ENCODE measurements at regions not wholly inside any gene's neighbourhood (a gene's known extent, or its start where the extent isn't known, plus 50 kb on each side); places are given as distances from the start of the nearest gene placed in this dataset.
"Not testable (repeated sequence)": the region's sequence is repeated elsewhere in the genome, so short reads cannot be mapped to it uniquely, and the experiment has no call there.

- ATAC-seq: peak; percentile 25; the same call in 1 of the 3 replicates
- TF ChIP-seq ZFP3 (CRISPR knock-in tag; IDR thresholded peaks at IDR 0.05) (no peak), TCF4 (CRISPR knock-in tag; IDR thresholded peaks at IDR 0.05; ENCODE audit: borderline replicate concordance) (no peak), OSR1 (CRISPR knock-in tag; IDR thresholded peaks at IDR 0.05) (no peak), TOX (CRISPR knock-in tag; IDR thresholded peaks at IDR 0.05; ENCODE audit: borderline replicate concordance) (no peak), ZNF70 (CRISPR knock-in tag; IDR thresholded peaks at IDR 0.05) (no peak), ARNTL (CRISPR knock-in tag; IDR thresholded peaks at IDR 0.05; ENCODE audit: borderline replicate concordance, low read depth) (no peak), ISL1 (CRISPR knock-in tag; IDR thresholded peaks at IDR 0.05) (no peak), ESRRG (CRISPR knock-in tag; IDR thresholded peaks at IDR 0.05) (no peak), CSDC2 (CRISPR knock-in tag; IDR thresholded peaks at IDR 0.05) (no peak), BACH2 (CRISPR knock-in tag; IDR thresholded peaks at IDR 0.05; ENCODE audit: borderline replicate concordance) (no peak)
- TF ChIP-seq, protein P1, sequence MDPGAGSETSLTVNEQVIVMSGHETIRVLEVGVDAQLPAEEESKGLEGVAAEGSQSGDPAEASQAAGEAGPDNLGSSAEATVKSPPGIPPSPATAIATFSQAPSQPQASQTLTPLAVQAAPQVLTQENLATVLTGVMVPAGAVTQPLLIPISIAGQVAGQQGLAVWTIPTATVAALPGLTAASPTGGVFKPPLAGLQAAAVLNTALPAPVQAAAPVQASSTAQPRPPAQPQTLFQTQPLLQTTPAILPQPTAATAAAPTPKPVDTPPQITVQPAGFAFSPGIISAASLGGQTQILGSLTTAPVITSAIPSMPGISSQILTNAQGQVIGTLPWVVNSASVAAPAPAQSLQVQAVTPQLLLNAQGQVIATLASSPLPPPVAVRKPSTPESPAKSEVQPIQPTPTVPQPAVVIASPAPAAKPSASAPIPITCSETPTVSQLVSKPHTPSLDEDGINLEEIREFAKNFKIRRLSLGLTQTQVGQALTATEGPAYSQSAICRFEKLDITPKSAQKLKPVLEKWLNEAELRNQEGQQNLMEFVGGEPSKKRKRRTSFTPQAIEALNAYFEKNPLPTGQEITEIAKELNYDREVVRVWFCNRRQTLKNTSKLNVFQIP (CRISPR knock-in tag; IDR thresholded peaks at IDR 0.05; ENCODE audit: borderline replicate concordance, low read depth): no peak
- TF ChIP-seq, protein P2, sequence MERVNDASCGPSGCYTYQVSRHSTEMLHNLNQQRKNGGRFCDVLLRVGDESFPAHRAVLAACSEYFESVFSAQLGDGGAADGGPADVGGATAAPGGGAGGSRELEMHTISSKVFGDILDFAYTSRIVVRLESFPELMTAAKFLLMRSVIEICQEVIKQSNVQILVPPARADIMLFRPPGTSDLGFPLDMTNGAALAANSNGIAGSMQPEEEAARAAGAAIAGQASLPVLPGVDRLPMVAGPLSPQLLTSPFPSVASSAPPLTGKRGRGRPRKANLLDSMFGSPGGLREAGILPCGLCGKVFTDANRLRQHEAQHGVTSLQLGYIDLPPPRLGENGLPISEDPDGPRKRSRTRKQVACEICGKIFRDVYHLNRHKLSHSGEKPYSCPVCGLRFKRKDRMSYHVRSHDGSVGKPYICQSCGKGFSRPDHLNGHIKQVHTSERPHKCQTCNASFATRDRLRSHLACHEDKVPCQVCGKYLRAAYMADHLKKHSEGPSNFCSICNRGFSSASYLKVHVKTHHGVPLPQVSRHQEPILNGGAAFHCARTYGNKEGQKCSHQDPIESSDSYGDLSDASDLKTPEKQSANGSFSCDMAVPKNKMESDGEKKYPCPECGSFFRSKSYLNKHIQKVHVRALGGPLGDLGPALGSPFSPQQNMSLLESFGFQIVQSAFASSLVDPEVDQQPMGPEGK (CRISPR knock-in tag; IDR thresholded peaks at IDR 0.05; ENCODE audit: borderline replicate concordance): no peak
Measured at GRCh38 chr6:27720607-27721580, 191.3 kb downstream of the OR2B2 start.

- not testable (repeated sequence) for ATAC-seq
Measured at GRCh38 chr6:27719039-27719438, 193.2 kb downstream of the OR2B2 start.

DNA sequence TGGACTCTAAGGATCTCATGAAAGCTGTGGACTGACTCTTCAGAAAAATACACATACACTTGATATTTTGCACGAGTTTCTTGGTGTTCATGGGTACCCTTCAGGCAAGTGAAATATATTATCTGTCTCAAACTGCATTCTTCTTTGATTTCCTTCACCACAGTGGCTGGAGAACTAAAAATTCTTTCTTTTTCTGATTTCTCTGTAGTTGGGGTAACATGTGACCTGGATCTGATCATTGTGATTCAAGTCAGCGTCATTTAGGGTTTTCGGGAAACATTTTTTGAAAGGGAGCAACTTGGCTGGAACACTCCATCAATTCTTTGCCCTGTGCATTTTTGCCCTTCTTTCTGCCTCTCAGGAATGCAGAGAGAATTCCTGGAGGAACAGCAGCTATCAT is 205.8 kb downstream of the OR2B2 start:
- TF ChIP-seq TCF4 (CRISPR knock-in tag; IDR thresholded peaks at IDR 0.05; ENCODE audit: borderline replicate concordance): no peak
- ATAC-seq: no peak

DNA sequence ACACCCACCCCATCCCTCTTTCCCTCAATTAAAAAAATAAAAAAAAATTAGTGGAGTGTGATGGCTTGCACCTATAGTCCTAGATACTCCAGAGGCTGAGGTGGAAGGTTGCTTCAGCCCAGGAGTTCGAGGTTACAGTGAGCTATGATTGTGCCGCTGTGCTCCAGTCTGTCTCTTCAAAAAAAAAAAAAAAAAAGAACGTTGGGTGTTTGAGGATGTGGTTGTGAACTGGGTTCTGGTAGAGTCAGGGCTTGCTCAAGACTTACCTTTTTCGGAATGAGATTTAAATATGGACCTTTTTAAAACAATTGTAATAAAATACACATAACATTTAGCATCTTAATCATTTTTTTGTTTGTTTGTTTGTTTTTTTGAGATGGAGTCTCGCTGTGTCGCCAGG is 211.9 kb downstream of the OR2B2 start:
- ATAC-seq: no peak
- TF ChIP-seq RARB (CRISPR knock-in tag; IDR thresholded peaks at IDR 0.05) (no peak), ZFP30 (CRISPR knock-in tag; IDR thresholded peaks at IDR 0.05) (no peak), TCF4 (CRISPR knock-in tag; IDR thresholded peaks at IDR 0.05; ENCODE audit: borderline replicate concordance) (no peak), ARNTL (CRISPR knock-in tag; IDR thresholded peaks at IDR 0.05; ENCODE audit: borderline replicate concordance, low read depth) (no peak), ZNF565 (CRISPR knock-in tag; conservative IDR thresholded peaks at IDR 0.05; ENCODE audit: low read depth) (no peak), CSDC2 (CRISPR knock-in tag; IDR thresholded peaks at IDR 0.05) (no peak), TOX (CRISPR knock-in tag; IDR thresholded peaks at IDR 0.05; ENCODE audit: borderline replicate concordance) (no peak), ISL1 (CRISPR knock-in tag; IDR thresholded peaks at IDR 0.05) (no peak), GLIS3 (CRISPR knock-in tag; IDR thresholded peaks at IDR 0.05) (no peak), PPARA (CRISPR knock-in tag; IDR thresholded peaks at IDR 0.05; ENCODE audit: borderline replicate concordance) (no peak), ZNF70 (CRISPR knock-in tag; IDR thresholded peaks at IDR 0.05) (no peak), ZNF8 (CRISPR knock-in tag; IDR thresholded peaks at IDR 0.05) (no peak), ESRRG (CRISPR knock-in tag; IDR thresholded peaks at IDR 0.05) (no peak), ZC3H10 (CRISPR knock-in tag; IDR thresholded peaks at IDR 0.05) (no peak)
- TF ChIP-seq, protein P2 (CRISPR knock-in tag; IDR thresholded peaks at IDR 0.05; ENCODE audit: borderline replicate concordance): no peak
- TF ChIP-seq, protein P1 (CRISPR knock-in tag; IDR thresholded peaks at IDR 0.05; ENCODE audit: borderline replicate concordance, low read depth): no peak
